NCI-H2081 (cell line): ENCODE measurements at regions not wholly inside any gene's neighbourhood (a gene's known extent, or its start where the extent isn't known, plus 50 kb on each side); places are given as distances from the start of the nearest gene placed in this dataset.

Experiments used
- DNase-seq, 2 experiments: peaks; one replicate each; lab custom pipeline; 2025; lab: John Stamatoyannopoulos, UW

DNA sequence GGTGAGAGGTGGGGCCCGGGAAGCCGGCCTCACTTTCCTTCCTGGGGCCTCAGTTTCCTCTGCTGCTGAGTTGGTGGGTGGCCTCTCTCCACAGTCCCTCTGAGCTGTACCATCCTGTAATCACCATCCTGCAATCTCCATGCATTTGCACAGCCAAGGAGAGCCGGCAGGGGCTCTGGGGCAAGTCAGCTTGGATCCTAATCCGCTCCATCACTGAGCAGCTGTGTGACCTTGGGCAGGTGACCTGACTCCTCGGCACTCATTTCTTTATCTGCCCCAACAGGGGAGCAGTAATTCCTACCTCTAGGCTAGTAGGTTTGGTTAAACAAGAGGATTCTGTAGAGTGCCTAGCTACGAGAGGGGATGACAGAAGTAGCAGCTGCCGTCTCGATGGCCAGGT is 88.2 kb upstream of the ZNF618 start:
- no peak for DNase-seq

DNA sequence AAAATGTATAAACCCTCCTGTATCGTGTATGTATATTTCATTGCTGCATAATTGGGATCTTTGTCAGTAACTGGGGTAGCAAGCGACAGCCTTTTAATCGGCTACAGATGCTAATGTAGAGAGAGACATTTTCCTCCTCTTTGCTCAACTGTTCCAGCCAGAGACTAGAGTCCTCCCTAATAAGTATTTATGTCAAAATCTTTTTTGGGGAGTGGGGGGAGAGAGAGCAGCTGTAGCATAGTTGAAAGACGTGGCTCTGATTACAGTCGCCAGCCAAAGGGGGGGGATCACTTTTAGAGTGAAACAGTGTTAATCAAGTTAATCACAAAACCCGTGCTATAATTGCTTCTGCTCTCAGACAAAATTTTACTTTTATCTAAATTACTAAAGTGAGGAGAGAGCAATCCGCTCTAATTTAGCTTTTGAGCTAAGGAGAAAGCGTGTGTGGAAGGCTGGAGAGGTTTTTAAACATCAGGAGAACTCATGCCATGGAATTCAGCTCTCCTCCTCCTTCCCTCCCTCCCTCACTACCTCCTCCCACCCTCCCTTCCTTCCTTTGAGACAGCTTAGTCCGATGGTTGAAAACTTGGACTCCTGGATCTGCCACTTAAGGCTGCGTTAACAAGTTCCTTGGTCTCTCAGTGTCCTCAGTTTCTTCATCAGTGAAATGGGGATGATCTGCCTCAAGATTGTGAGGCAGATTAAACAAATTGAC is 87.3 kb upstream of the ZNF618 start:
- DNase-seq = no peak

DNA sequence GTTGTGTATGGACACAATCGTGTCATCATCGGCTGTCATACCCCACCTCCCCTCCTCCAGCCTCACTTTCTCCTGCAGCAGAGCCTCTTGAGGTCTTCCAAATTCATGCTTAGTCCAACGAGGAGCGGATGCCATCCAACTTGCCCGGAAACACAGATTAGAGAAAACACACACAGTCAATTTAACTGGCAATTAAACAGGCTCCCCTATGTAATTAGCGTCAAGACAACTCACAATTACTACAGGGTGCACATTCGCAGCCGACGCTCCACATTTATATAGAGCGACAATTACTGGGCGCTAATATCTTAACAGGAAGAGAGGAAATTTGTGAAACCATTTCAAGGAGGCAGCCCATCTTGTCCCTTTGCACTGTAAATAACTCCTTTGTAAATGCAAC is 86.0 kb upstream of the ZNF618 start:
- DNase-seq = peak in 1 of 2 experiments; percentile 39

DNA sequence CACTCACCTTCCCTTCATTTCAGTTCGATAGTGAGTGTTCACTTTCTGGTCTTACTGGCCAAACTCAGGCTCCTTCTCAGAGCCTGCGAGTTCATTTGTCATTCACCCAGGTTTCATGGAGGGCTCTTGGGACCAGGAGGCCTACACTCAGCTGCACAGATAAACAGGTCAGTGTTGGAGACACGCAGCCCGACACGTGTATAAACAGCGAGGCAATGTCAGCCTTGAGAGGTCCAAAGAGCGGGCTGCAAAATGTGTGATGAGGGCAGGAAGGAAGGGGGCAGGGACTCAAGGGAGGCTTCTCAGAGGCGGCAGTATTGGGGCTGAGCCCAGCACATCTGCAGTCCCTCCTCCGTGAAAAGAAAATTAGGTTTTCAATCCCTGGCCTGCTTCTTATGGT is 82.6 kb upstream of the ZNF618 start:
- no peak for DNase-seq

DNA sequence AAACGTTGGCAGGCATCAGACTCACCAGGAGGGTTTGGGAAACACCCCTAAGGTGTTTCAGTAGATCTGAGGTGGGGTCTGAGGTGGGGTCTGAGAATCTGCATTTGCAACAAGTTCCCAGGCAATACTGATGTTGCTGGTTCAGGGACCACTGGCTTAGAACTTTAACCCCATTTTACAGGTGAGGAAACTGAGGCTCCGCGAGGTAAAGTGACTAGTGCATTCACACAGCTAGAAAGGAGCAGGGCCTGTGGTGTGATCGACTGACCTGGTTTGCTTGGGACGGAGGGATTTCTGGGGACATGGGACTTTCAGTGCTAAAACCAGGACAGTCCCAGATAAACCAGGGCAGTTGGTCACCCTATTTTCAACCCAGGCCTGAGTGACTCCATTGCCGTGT is 81.4 kb upstream of the ZNF618 start:
- no peak for DNase-seq

DNA sequence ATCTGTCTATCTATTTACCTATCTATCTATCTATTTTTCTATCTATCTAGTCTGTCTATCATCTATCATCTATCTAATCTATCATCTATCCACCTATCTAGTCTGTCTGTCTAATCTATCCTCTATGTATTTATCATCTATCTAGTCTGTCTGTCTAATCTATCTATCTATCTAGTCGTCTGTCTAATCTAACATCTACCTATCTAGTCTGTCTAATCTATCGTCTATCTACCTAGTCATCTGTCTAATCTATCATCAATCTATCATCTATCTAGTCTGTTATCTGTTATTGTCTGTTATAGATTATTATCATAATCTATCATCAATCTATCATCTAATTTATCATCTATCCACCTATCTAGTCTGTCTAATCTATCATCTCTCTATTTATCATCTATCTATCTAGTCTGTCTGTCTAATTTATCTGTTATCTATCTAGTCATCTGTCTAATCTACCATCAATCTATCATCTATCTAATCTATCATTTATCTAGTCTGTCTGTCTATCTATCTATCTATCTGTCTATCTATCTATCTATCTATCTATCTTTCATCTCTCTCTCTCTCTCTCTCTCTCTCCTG is 80.2 kb upstream of the ZNF618 start:
- no peak for DNase-seq

DNA sequence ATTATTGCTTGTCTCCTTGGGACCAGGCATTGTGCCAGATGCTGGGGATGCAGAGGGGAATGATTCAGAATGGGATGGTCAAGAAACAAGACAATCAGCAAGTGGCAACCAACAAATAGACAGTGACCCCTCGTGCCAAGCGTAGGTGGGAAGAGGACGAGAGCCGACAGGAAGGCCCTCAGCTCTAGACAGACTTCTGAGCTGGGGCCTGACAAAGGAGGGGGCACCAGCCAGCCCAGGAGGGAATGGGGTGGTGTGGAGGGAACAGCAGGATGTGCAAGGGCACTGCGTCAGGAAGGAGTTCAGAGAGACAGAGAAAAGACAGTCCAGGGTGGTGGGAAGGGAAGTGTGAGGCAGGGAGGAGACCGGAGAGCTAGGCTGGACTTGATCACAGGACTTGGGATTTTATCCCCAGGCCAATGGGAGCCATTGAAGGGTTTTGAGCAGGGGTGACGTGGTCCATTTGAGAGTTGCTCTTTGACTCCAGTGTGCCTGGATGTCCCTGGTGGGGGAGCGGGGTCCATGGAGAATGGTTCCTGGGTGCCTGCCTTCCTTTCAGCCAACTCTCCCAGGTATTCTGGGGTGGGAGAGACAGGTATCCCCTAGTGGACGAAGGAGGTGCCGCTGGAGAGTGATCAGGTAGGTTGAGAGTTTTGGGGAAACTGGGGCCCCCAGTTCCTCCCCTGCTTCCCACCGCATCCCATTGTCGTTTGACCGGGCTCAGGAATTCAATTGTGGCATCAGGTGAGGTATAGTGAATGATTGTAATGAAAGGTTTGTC is 79.3 kb upstream of the ZNF618 start:
- no peak for DNase-seq

DNA sequence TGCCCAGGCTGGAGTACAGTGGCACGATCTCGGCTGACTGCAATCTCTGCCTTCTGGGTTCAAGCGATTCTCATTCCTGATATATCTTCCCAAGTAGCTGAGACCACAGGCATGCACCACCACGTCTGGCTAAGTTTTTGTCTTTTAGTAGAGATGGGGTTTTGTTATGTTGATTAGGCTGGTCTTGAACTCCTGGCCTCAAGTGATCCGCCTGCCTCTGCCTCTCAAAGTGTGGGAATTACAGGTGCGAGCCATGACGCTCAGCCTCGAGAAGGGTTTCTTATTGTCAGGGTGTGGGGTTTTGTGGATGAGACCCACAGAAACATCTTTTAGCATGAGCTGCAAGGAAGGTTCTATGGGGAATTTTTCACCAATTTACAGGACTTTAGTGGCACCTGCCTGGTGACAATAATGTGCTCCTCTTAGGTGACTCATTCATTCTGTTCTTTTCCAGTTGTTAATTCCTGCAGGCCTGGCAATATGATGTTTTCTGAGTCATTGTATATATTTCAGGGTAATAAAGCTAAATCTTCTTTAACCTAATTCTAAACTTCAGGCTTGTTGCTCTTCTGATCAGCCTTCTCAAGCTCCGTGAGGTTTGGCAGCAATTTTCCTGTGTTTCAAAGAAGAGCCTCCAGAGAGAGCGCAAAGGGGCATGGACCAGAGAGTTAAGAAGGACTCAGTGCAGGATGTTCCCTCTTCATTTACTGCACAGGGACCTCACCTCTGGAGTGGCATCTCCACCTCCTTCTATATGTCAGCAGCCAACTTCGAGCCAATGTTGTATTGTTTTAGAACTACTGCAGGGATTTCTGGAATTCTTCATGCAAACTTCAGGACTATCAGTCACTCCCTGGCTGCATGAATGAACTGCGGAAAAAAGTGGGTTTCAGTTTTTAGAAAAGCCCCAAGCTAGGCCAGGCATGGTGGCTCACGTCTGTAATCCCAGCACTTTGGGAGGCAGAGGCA is 77.8 kb upstream of the ZNF618 start:
- no peak for DNase-seq

DNA sequence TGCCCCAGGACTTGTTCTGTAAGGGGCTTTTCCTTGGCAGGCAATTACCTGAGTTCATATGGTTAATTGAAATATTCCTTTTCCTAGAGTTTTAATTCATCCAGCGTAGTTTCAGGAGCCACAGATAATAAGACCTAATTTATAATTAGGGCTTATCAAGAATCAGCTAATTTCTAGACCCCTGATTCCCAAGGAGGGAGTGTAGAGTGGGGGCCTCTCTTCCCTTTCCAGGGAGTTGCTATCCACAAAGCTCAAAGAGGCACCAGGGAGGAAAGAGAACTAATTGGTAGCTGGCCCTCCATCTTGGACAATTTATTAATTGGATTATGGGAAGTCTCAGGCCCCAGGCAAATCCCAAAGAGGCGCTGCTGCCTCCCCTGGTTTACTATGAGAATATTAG is 75.8 kb upstream of the ZNF618 start:
- no peak for DNase-seq

DNA sequence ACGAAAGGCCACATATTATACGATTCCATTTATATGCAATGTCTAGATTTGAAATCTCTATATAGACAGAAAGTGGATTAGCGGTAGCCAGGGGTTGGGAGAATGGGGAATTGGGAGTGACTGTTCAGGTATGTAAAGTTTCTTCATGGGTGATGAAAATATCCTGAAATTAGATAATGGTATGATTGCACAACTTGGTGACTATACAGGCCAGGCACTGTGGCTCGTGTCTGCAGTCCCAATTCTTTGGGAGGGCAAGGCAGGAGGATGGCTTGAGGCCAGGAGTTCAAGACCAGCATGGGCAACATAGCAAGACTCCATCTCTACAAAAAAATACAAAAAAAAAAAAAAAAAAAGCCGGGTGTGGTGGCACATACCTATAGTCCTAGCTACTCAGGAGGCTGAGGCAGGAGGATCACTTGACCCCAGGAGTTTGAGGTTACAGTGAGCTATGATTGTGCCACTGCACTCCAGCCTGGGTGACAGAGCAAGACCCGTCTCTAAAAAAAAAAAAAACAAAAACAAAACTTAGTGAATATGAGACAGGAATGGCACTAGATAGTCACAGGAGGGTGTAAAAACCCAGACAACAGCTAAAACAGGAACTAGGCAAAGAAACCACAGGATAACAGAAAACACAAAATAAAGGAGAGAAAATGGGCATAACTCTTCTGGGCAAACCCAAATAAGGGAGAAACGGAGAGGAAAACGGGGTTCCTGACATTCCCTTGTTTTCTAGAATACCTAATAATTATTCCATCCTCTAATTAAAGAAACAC is 72.1 kb upstream of the ZNF618 start:
- no peak for DNase-seq

DNA sequence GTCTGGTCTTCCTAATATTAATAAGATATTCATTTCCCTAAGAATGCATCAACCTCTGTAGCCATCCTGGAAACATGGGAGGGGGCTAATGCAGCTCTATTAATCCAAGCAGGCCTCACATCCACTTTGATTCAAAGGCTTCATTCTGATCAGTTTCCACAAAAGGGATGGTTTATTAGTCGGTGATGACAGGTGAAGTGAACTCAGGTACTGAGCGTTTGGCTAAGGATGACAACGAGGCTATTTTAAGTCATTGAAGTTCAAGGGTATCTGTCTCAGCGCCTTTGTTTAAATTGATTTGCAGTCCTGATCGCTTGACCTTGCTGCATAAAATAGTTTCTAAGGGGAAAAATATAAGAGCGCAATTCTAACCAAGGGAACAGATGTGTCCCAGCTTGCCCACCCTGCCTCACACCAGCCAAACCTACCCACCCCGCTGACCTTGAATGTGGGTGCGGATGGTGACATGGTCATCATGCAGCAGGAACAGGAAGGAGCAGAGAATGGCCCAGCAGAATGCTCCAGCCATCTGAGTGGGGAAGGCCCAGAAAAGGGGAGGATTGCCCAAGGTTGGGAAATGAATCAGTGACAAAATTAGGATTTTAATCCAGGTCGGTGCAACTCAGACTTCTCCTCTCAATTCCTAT is 70.5 kb upstream of the ZNF618 start:
- DNase-seq = no peak

DNA sequence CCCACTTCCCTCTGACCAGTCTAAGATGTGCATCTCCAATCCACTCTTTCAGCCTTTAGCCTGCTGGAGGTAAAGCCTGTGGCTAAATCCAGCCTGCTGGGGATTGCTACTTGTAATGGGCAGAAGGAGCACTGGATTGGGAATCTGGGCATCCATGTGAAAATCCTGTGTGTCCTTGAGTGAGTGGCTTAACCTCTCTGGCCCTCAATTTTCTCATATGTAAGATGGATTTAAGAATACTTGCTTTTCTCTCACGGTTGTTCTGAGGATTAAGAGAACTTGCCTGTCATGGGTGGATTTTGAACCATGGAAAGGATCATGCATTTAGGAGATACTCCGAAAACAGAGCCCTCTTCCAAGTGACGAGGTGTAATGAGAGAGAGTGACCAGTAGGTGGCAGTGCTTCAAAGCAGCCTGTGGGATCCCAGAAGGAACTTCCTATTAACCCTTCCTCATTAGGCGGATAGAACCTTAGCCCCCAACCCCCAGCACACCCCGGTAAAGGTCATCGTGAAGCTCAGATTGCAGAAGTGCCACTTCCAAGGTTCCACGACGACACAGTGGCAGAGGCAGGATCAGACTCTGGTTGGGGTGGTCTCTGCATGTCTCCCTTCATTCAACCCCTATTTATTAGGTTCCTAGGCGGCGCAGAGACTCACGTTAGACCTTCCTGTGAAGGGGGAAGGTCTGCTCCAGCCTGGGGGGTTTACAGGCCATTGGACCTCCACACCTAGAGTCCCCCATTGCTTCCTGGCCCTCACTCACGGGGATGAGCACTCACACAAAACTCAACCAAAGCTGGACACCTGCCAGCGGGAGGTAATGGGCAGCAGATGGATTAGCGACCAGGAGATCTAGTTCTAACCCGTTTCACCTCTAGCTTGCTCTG is 68.7 kb upstream of the ZNF618 start:
- DNase-seq = peak; percentile 50 to 53

DNA sequence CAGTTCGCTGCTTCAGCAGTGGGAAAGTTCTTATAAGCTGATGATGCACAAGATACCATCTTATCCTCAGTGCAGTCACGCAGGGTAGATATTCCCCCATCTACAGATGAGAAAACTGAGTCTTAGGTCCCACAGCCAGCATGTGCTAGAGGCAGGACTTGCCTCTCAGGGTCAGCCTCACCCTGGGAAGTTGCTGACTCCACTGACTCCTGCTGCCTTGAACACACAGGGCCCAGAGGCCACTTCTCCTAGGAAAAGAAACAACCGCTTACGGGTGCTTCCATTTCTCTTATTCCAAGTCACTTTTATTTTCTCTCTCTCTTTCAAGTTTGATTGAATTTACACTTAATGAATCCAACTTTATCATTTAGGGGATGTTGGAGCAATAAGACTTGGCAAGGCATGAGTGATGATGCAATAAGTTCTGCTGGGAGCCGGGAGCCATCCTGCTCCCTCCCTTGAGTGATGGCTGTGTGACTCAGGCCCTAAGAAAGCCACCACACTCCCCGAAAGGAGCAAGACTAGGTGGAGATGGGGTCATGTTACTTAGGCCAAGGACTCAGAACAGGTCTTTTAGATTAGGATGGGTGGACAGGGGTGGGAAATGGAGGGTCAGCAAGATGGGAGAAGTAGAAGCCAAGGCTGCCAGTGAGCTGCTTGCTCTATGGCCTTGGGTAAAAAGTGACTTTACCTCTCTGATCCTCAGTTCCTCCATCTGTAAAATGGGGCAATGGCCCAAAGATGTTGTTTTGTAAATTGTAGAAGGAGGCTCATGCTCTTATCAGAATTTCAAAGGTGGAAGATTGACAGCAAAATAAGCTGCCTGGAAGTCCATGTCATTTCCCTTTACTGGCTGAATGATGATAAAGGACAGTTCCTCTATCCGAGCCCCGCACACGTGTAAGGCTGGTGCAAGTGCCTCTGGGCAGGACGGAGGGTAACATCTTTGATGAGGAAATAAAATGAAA is 67.4 kb upstream of the ZNF618 start:
- DNase-seq = no peak

DNA sequence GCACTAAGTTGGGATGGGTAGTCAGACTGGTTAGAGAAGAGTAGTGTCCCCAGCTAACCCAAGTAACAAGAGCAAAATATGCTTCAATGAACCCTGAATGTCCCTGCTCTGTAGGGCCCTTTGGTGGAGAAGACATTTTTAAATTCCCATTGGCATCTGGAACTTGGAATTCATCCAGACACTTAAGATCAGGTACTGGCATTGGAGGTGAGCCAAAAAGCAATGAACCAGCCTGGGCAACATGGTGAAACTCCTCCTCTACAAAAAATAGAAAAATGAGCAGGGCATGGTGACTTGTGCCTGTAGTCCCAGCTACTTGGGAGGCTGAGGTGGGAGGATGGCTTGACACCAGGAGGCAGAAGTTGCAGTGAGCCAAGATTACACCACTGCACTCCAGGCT is 58.9 kb upstream of the ZNF618 start:
- no peak for DNase-seq

DNA sequence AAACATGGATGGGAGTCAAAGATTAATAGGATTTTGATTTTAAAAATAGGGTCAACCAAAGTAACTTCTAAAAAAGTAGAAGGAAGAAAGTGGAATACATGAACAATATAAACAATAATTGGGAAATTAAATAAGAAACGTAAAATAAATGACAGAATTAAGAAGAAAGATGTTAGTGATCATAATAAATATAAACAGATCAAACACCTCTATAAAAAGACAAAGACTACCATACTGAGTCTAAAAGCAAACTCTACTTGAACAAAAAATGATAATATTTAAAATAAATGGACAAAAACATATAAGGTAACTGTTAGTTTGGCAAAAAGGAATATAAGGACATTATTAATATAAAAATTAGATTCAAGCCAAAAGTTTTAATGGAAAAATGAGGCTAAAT is 57.7 kb upstream of the ZNF618 start:
- no peak for DNase-seq

DNA sequence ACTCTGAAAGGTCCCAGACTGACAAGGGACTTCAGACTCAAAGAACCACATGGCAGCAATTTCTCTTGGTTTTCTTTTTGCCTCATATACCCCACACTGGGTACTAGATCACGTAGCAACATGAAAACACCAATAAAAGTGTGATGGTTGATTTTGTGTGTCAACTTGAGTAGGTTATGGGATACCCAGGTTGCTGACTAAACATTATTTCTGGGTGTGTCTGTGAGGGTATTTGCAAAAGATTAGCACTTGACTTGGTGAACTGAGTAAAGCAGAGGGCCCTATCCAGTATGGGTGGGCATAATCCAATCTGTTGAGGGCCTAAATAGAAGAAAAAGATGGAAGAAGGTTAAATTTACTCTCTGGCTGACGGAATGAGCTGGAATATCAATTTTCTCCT is 53.8 kb upstream of the ZNF618 start:
- no peak for DNase-seq

DNA sequence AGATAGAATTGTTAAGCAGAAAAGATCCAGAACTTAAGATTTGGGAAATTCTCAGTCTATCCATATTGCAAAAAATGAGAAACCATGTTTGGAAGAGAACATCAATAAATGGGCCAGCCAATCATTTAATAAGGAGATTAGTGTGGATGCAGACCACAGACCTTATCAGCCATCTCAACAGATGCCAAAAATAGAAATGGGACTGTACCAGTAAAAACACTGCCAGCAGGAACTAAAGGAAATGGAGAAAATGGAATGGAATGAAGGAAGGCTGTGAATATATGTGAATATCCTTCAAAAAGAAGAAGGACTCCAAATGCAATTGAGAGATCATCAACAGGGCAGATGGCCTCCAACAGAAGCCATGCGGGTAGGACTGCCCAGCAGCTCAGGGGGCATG is 52.7 kb upstream of the ZNF618 start:
- no peak for DNase-seq
